K562 (cell line): ENCODE measurements at regions not wholly inside any gene's neighbourhood (a gene's known extent, or its start where the extent isn't known, plus 50 kb on each side); places are given as distances from the start of the nearest gene placed in this dataset.

Experiments used
- ATAC-seq: fragments of 200-7000 bp; cut with Tn5 transposase; 3 replicates; pipeline ENCODE4 v1.9.1; 2020; ENCODE audit warnings: moderate library complexity
- BruUV-seq: library from RNA; stranded (reverse); fragments of 400-500 nt; replicated peaks from 2 replicates; lab custom pipeline; 2021; lab: Mats Ljungman, UMichigan
- CTCF ChIA-PET: fragments of 300-600 bp; formaldehyde crosslinking; extraction: SDS; loops from one replicate; lab custom pipeline; 2021; ENCODE audit warnings: low intra/inter-chr PET ratio; lab: Yijun Ruan, JAX
- POLR2A ChIA-PET: fragments of 300-600, 350-650 bp; sonication (Branson Sonifier 250); formaldehyde crosslinking; extraction: SDS; loops from one replicate; lab custom pipeline; 2021; ENCODE audit warnings: antibody characterized with exemption, inconsistent platforms; lab: Yijun Ruan, JAX
- DNase-seq, 4 experiments: peaks; one replicate each; pipeline versions ENCODE4 v3.0.0 to v3.0.0-alpha.2; 2011 to 2018; ENCODE audit warnings: low spot score in 3 of 4, mixed read lengths in 3 of 4; ENCODE audit errors: extremely low read depth in 1 of 4
- FAIRE-seq: peaks from 2 replicates; lab custom pipeline; 2011; peaks lifted over from hg19 to GRCh38; lab: Jason Lieb, UNC
- H2AFZ ChIP-seq: 2 replicates; pipeline ENCODE4 v1.6.0; 2011; ENCODE audit warnings: low read depth, low read length, control low read depth, inconsistent platforms
- H3K27ac ChIP-seq: fragments of 200-600 bp; 3 replicates; pipeline ENCODE4 v1.8.0; 2011; ENCODE audit warnings: low read depth, mild to moderate bottlenecking, control low read depth, inconsistent platforms, low read length, moderate library complexity, mixed read lengths; ENCODE audit errors: extremely low read depth
- H3K27me3 ChIP-seq, 2 experiments: fragments of 300-600 bp in 1 of 2; 2 replicates in 1 of 2; 3 replicates in 1 of 2; pipeline versions ENCODE4 v1.6.0 to v1.8.0; 2011; ENCODE audit warnings: inconsistent platforms in 2 of 2, low read length in 2 of 2, mild to moderate bottlenecking in 1 of 2, mixed read lengths in 1 of 2, moderate library complexity in 1 of 2; ENCODE audit not compliant: control insufficient read depth in 2 of 2, insufficient read depth in 2 of 2
- H3K36me3 ChIP-seq: fragments of 300-600 bp; 3 replicates; pipeline ENCODE4 v1.8.0; 2011; ENCODE audit warnings: mild to moderate bottlenecking, low read length, inconsistent platforms; ENCODE audit not compliant: control insufficient read depth, insufficient read depth
- H3K4me1 ChIP-seq, 2 experiments: fragments of 200-600 bp in 1 of 2; replicated peaks in 1 of 2; 2 replicates in 1 of 2; 3 replicates in 1 of 2; pipeline versions ENCODE4 v1.5.1 to v1.8.0; 2011; ENCODE audit warnings: inconsistent platforms in 2 of 2, low read length in 2 of 2, mild to moderate bottlenecking in 1 of 2, mixed read lengths in 1 of 2, moderate library complexity in 1 of 2; ENCODE audit not compliant: control insufficient read depth in 2 of 2, insufficient read depth in 2 of 2
- H3K4me2 ChIP-seq: 2 replicates; pipeline ENCODE4 v1.6.1; 2011; ENCODE audit warnings: low read length, control low read depth, inconsistent platforms, mixed read lengths; ENCODE audit not compliant: insufficient read depth
- H3K4me3 ChIP-seq: fragments of 200-600 bp; sonication (generic), shearing (Covaris generic); 2 replicates; pipeline ENCODE4 v1.5.1; 2016; ENCODE audit warnings: control low read depth, inconsistent platforms
- H3K79me2 ChIP-seq: fragments of 200-600 bp; 3 replicates; pipeline ENCODE4 v1.8.0; 2011; ENCODE audit warnings: low read length, inconsistent platforms; ENCODE audit not compliant: control insufficient read depth, insufficient read depth
- H3K9ac ChIP-seq, 2 experiments: 2 replicates each; pipeline versions ENCODE4 v1.6.0 to v1.6.1; 2011; ENCODE audit warnings: low read depth in 2 of 2, low read length in 2 of 2, control low read depth in 1 of 2, inconsistent platforms in 1 of 2, mild to moderate bottlenecking in 1 of 2, mixed read lengths in 1 of 2; ENCODE audit not compliant: insufficient read depth in 1 of 2
- H3K9me1 ChIP-seq: one replicate; pipeline ENCODE4 v1.6.0; 2011; ENCODE audit warnings: inconsistent platforms, mild to moderate bottlenecking, low read length, moderate library complexity; ENCODE audit not compliant: control insufficient read depth, insufficient read depth
- H3K9me3 ChIP-seq: replicated peaks from 2 replicates; pipeline ENCODE4 v1.5.1; 2011; ENCODE audit warnings: low read depth, low read length, inconsistent platforms; ENCODE audit not compliant: control insufficient read depth, insufficient read depth
- H4K20me1 ChIP-seq: replicated peaks from 2 replicates; pipeline ENCODE4 v1.6.1; 2011; ENCODE audit warnings: low read length, inconsistent platforms, mixed read lengths; ENCODE audit not compliant: control insufficient read depth, insufficient read depth
- CHD7 ChIP-seq: fragments of 200-600 bp; sonication (generic); IDR thresholded peaks from one replicate; pipeline ENCODE4 v1.6.1; 2012; ENCODE audit warnings: mild to moderate bottlenecking, low read depth, low read length, inconsistent platforms
- MAFF ChIP-seq: IDR thresholded peaks from 2 replicates; pipeline ENCODE4 v1.6.1; 2012; ENCODE audit warnings: low read length, improper control_type of control experiment
- MEIS2 ChIP-seq: fragments of 450-650 bp; IDR thresholded peaks from 2 replicates; pipeline ENCODE4 v1.6.1; 2014; ENCODE audit warnings: mild to moderate bottlenecking; ENCODE audit not compliant: partially characterized antibody
- MIER1 ChIP-seq: fragments of 450-650 bp; IDR thresholded peaks from 2 replicates; pipeline ENCODE4 v1.6.1; 2016; ENCODE audit warnings: antibody characterized with exemption, mild to moderate bottlenecking, low read depth
- RUNX1 ChIP-seq: sonication (generic); IDR thresholded peaks from 2 replicates; pipeline ENCODE4 v1.6.1; 2016; ENCODE audit warnings: antibody characterized with exemption, low read depth
- SIN3B ChIP-seq: fragments of 450-650 bp; IDR thresholded peaks from 2 replicates; pipeline ENCODE4 v1.6.1; 2017; ENCODE audit warnings: low read depth, mild to moderate bottlenecking, moderate library complexity
- TAF9B ChIP-seq: fragments of 450-650 bp; IDR thresholded peaks from 2 replicates; pipeline ENCODE4 v1.6.1; 2018; ENCODE audit warnings: mild to moderate bottlenecking; ENCODE audit not compliant: partially characterized antibody
- TARDBP ChIP-seq: fragments of 450-650 bp; IDR thresholded peaks from 2 replicates; pipeline ENCODE4 v1.6.1; 2016
- WGBS: fragments of 100-300 bp; shearing (Covaris generic); methylation state at CpG from one replicate; pipeline ENCODE4 v1.1.6; 2016; ENCODE audit warnings: low coverage, mixed read lengths; ENCODE audit not compliant: insufficient coverage; ENCODE audit errors: missing lambda C conversion rate; 5-methylcytosine and 5-hydroxymethylcytosine counted together
- in situ Hi-C: fragments of 300-500 bp; cut with MboI; formaldehyde crosslinking; loops from 4 replicates; pipeline ENCODE4 v1.15.0; 2018; ENCODE audit warnings: inconsistent platforms, mixed read lengths
- intact Hi-C: fragments of 100-400 bp; cut with micrococcal nuclease; formaldehyde crosslinking; loops from 2 replicates; pipeline ENCODE4 v1.14.2; 2022

DNA sequence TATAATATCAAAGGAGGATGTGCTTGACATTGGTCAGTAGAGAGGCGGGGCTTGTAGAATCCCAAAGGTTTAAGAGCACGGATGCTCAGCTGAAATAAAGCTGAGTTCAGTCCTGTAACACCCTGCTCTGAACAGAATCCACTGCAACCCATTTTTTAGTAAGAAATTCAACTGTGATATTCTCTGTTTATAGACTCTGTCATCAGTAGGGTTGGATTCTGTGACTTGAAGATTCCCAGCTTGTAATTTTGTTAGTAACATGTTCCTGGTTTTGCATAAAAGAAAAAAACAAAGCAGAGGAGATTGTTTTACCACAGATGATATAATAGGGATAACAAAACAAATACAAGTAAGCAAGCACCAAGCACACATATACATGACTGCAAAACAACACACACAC is 324.6 kb upstream of the NR2F2 start:
- ATAC-seq (no peak), DNase-seq (no peak)
- Histone ChIP-seq H3K9ac (no peak overlapping the region), H3K27me3 (no peaks in the 10 kb centered on the region), H2AFZ (no peak overlapping the region)
- TF ChIP-seq CHD7 (no peak), MIER1 (no peak), MAFF (no peak), MEIS2 (no peak), TARDBP (no peak), RUNX1 (no peak), TAF9B (no peak), SIN3B (no peak)
- TF ChIP-seq, all 486 proteins: peak for 0
- ChIA-PET CTCF (no interaction called here), POLR2A (no interaction called here)
- no peaks in the 10 kb centered on the region for H3K9me3 ChIP-seq
- H3K9me1 ChIP-seq = no peaks in the 10 kb centered on the region
- no peaks in the 10 kb centered on the region for H3K79me2 ChIP-seq
- H3K4me1 ChIP-seq = no peaks in the 10 kb centered on the region
- intact Hi-C loops (no loop called here), in situ Hi-C loops (no loop called here)
- no peaks in the 10 kb centered on the region for H3K36me3 ChIP-seq
- H3K4me3 ChIP-seq = no peak overlapping the region
- H3K4me2 ChIP-seq = no peak overlapping the region
- no peak for FAIRE-seq
- no TSS peak for BruUV-seq
- no peaks in the 10 kb centered on the region for H4K20me1 ChIP-seq
- H3K27ac ChIP-seq = no peak overlapping the region
- 44% methylated on average over 2 of the region's 2 CpGs for WGBS
